Right cardiac atrium (tissue), 5 donors: ENCODE measurements at regions not wholly inside any gene's neighbourhood (a gene's known extent, or its start where the extent isn't known, plus 50 kb on each side); places are given as distances from the start of the nearest gene placed in this dataset.

Experiments used
- ATAC-seq, 2 donors: fragments of 200-7000 bp; cut with Tn5 transposase; one replicate each; pipeline versions ENCODE4 v1.8.0 to v1.9.1; 2020; ENCODE audit warnings: moderate library complexity in 2 of 2, mild to moderate bottlenecking in 1 of 2
- DNase-seq, 3 donors: peaks; one replicate each; pipeline ENCODE4 v3.0.0-alpha.2; 2020
- H3K27ac ChIP-seq: one replicate; pipeline ENCODE4 v1.5.1; 2013; ENCODE audit warnings: mild to moderate bottlenecking, low read length, control low read depth, moderate library complexity
- H3K27me3 ChIP-seq: one replicate; pipeline ENCODE4 v1.6.1; 2013; ENCODE audit not compliant: control insufficient read depth, insufficient read depth
- H3K4me1 ChIP-seq: one replicate; pipeline ENCODE4 v1.6.1; 2013; ENCODE audit warnings: low read length; ENCODE audit not compliant: control insufficient read depth, insufficient read depth
- H3K4me3 ChIP-seq: one replicate; pipeline ENCODE4 v1.5.1; 2013; ENCODE audit warnings: low read length, control low read depth
- H3K9me3 ChIP-seq: one replicate; pipeline ENCODE4 v1.6.1; 2013; ENCODE audit warnings: low read length; ENCODE audit not compliant: control insufficient read depth
- WGBS: extraction: QIAGEN DNeasy Blood & Tissue Kit; methylation state at CpG from one replicate; pipeline ENCODE4 v1.1.7; 2013; 5-methylcytosine and 5-hydroxymethylcytosine counted together
- intact Hi-C, 4 donors: fragments of 100-400 bp; cut with DNase I; formaldehyde crosslinking; loops; one replicate each; pipeline versions ENCODE4 v1.11.0 to v1.14.0; 2022 to 2023
- donor health status: healthy with polysubstance abuse.
- donor health status: DM: no; HTN: yes; CAD: no.
- donor health status: DM: no; HTN: no; CAD: no.
- donor health status: DM: no; HTN: yes; CAD: no; lungs with severe emphysema.
- donor health status: DM: yes; HTN: yes; CAD: no.

DNA sequence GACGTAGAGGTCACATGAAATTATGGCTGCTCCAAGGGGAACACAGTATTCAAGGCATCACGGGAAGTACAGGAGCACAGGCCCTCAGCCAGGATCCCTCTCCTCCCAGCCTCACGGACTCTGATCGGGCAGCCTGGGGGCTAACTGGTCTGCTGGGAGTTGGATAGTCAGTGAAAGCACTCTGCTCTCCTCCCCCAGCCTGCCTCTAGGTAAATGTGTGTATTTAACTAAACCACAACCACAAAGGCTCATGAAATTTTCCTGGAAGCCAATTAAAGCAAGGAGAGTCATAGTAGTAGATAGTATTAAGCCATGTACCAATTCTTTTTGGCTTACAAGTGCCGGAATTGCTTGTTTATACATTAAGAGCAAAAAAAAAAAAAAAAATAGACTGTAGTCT is 254.3 kb downstream of the MSRB3 start:
- Histone ChIP-seq H3K27me3 (no peaks in the 10 kb centered on the region), H3K9me3 (no peaks in the 10 kb centered on the region), H3K4me3 (no peak overlapping the region), H3K27ac (no peak overlapping the region), H3K4me1 (no peaks in the 10 kb centered on the region)
- ATAC-seq: peak in 1 of 2 donors; percentile 19
- 68% methylated on average over 5 of the region's 5 CpGs for WGBS
- intact Hi-C loops: no loop called here
- no peak for DNase-seq

DNA sequence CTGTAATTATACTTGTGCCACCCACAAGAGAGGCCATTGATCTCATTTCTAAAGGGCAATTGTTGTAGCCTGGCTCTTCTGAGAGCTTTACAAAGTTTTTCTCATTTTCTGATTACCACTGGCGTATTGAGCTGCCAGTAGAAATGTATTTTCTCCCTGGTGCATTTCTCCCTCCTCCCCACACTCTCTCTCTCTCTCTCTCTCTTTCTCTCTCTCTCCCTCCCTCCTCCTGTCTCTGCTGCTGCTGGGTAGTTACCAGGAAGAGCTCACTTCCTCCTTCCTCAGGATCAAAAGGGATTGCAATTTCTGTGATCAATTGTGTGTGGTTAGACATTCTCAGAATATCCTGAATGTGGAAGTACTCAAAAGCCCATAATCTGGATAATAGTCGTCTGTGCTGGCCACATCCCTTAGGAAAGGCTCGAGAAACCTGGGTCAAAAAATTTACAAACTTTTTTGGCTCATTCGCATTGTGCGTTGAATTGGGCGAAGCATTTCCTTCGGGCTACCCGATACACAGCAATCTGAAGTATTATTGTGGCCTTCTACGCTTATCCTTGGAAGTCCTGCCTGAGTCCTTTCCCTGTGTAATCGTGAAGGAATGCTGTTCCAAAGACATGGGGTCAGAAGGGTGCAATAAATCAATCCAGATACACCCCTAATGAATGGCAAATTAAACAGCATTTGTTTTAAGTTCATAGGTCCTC is 254.8 kb downstream of the MSRB3 start:
- intact Hi-C loops: no loop called here
- 66% methylated on average over 10 of the region's 10 CpGs for WGBS
- H3K27me3 ChIP-seq: no peaks in the 10 kb centered on the region
- no peaks in the 10 kb centered on the region for H3K9me3 ChIP-seq
- no peak for DNase-seq
- no peak for ATAC-seq
- no peak overlapping the region for H3K27ac ChIP-seq
- H3K4me1 ChIP-seq: no peaks in the 10 kb centered on the region
- H3K4me3 ChIP-seq: no peak overlapping the region

DNA sequence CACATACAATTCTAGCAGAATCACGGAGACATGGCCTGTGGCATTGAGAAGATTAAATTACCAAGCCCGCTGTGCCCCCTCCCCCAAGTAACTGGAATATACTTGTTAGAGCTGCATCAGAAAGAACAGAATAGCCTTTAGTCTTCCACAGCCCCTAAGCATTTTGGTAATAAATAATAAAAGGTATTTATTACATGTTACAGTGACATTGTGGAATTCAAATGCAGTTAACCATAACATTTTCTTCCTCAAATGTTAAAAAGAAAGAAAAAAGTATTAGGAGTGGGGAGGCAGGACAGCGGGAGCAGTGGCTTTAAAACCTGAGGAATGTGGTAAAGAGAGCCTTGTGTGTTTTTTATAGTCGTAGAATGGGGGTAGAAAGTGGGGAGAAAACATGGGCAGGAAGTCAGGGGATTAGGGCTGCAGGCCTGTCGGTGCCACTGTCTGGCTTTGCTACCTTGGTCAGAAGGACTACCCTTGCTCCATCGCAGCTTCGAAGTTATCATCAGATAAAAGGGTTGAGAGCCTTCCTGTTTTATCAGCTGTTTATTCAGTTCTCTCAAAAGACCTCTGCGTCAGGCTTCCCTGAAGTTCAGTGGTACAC is 255.9 kb downstream of the MSRB3 start:
- DNase-seq (no peak), ATAC-seq (no peak)
- Histone ChIP-seq H3K27ac (no peak overlapping the region), H3K4me3 (no peak overlapping the region), H3K9me3 (peaks cover under 1% of the 10 kb centered on the region), H3K27me3 (no peaks in the 10 kb centered on the region), H3K4me1 (no peaks in the 10 kb centered on the region)
- intact Hi-C loops: no loop called here
- 71% methylated on average over 8 of the region's 8 CpGs for WGBS

- no peak for ATAC-seq
- 98% methylated on average over 2 of the region's 2 CpGs for WGBS
- H3K4me3 ChIP-seq: no peak overlapping the region
- intact Hi-C loops: no loop called here
- H3K4me1 ChIP-seq: no peaks in the 10 kb centered on the region
- no peak for DNase-seq
- H3K27me3 ChIP-seq: no peaks in the 10 kb centered on the region
- no peak overlapping the region for H3K27ac ChIP-seq
- peaks cover 2% of the 10 kb centered on the region for H3K9me3 ChIP-seq
Observed at GRCh38 chr12:65535946-65536345, 257.5 kb downstream of the MSRB3 start.

DNA sequence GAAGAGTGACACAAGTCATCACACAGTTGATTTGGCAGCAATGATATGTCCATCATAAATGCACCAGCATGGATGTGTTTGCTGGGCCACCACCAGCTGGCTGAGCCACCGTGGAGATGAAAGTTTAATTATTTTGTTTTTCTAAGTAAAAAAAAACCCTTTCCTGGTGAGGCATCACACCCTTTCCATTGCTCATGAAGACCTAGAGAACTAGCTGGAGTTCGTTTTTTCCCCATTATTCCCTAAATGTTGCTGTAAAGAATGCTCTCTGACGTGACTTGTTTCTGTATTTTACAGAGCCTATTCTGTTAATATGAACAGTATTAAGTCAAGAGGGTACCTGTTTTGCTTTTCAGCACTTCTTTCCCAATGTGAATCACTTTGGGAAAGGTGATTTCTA is 257.9 kb downstream of the MSRB3 start:
- ATAC-seq (no peak), DNase-seq (no peak)
- WGBS: 78% methylated on average over 3 of the region's 3 CpGs
- H3K27me3 ChIP-seq: no peaks in the 10 kb centered on the region
- H3K4me1 ChIP-seq: no peaks in the 10 kb centered on the region
- intact Hi-C loops: no loop called here
- no peak overlapping the region for H3K4me3 ChIP-seq
- peaks cover 2% of the 10 kb centered on the region for H3K9me3 ChIP-seq
- no peak overlapping the region for H3K27ac ChIP-seq

DNA sequence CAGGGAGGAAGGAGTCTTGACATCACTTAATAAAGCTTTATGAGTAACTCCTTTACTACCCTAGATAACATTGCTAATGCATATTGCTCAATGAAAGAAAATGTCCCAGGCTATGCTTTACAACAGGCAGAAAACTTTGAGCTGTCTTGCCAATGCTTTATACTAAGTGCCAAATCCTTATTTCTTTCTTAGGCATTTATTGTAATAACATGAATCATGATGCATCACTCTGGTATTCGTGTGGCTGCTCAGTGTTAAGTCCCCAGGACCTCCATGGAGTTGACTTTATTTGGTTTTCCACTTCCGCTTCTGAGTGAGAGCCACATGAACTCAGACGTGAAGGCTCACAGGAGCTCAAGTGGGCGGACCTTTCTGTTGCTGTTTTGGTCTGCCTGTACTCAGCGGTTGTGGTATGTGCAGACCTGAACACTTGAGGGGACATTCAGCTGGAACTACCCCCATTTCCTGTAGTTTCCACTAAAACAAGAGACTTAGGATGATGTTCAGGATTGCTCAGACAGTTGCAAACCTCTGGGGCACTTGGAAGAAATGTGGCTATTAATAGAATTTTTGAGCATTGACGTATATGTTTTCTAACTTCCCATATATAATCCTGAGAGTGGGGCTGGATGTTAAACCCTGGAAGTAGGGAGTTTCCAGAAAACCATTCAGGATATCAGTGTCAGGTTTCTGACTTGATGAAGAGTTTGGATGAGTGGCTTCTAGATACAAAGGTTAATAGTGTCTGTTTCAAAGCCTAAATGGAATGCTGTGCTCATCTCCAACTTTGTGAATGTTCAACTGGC is 258.6 kb downstream of the MSRB3 start:
- Histone ChIP-seq H3K9me3 (peaks cover 2% of the 10 kb centered on the region), H3K27me3 (no peaks in the 10 kb centered on the region), H3K27ac (no peak overlapping the region), H3K4me3 (no peak overlapping the region), H3K4me1 (no peaks in the 10 kb centered on the region)
- peak; percentile 65 to 71 for ATAC-seq
- 30% methylated on average over 6 of the region's 6 CpGs for WGBS
- DNase-seq: no peak
- intact Hi-C loops: no loop called here

DNA sequence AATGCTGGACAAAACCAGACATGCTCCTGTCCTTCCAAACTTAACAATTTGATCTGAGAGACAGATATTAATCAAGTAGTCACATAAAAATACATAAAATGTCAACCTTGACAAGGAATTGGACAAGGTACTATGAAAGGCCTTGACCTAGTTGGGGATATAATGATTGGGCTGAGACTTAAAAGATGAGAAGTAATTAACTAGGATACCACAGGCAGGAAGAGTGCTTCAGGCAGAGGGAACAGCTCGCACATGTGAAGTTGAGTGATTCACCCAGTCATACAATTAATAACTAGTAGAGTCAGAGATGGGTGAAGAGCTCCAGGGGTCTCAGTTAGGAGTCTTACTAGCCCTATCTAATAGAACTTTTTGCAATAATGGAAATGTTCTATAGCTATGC is 259.5 kb downstream of the MSRB3 start:
- H3K27me3 ChIP-seq: no peaks in the 10 kb centered on the region
- no peak overlapping the region for H3K4me3 ChIP-seq
- H3K4me1 ChIP-seq: no peaks in the 10 kb centered on the region
- ATAC-seq (no peak), DNase-seq (no peak)
- H3K9me3 ChIP-seq: peaks cover 2% of the 10 kb centered on the region
- 89% methylated on average over 1 of the region's 1 CpG for WGBS
- intact Hi-C loops: no loop called here
- no peak overlapping the region for H3K27ac ChIP-seq

DNA sequence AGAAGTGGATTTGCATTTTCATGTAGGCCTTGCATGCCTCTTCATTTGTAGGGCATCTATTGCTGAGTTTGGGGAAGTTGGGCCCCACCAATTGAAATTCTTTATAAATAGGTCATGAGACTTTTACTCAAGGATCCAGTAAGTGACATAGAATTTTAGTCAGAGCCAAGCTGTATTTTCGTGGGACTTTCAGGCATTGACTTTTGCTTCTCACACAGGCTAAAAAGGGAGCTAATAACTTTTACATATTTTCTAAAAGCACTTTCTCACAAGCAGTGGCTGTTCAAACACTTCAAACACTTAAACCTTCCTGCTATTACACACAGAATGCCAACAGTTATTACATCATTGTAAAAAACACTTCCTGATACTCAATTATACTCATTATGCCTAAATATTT is 260.5 kb downstream of the MSRB3 start:
- ATAC-seq (no peak), DNase-seq (no peak)
- Histone ChIP-seq H3K4me1 (no peaks in the 10 kb centered on the region), H3K27me3 (no peaks in the 10 kb centered on the region), H3K27ac (no peak overlapping the region), H3K4me3 (no peak overlapping the region), H3K9me3 (peaks cover 2% of the 10 kb centered on the region)
- intact Hi-C loops: no loop called here
- 86% methylated on average over 1 of the region's 1 CpG for WGBS

GRCh38 chr12:65540140-65540539 is 261.7 kb downstream of the MSRB3 start:
- Histone ChIP-seq H3K9me3 (peaks cover 2% of the 10 kb centered on the region), H3K4me3 (no peak overlapping the region), H3K27me3 (no peaks in the 10 kb centered on the region), H3K4me1 (no peaks in the 10 kb centered on the region), H3K27ac (no peak overlapping the region)
- intact Hi-C loops: no loop called here
- 97% methylated on average over 1 of the region's 1 CpG for WGBS
- ATAC-seq: no peak
- no peak for DNase-seq

DNA sequence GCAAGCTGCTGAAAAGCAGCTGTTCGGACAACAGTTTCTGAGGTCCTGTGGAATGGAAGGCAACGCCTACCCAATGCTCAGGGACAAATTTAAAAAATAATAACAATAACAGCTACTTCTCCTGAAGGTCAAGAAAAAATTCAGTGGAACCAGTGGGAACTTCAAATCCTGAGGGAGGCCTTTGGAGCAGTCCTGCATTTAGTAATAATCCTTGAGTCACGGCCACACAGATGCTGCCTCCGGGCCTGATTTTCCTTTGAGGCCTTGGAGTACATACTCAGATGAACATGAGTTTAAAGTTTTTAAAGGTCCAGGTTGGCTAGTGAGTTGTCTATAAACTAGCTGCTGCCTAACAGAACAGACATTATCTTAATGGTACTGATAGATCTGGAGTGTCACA is 268.0 kb downstream of the MSRB3 start:
- H3K4me1 ChIP-seq: no peaks in the 10 kb centered on the region
- WGBS: 73% methylated on average over 4 of the region's 4 CpGs
- no peaks in the 10 kb centered on the region for H3K9me3 ChIP-seq
- intact Hi-C loops: no loop called here
- H3K27ac ChIP-seq: no peak overlapping the region
- no peak for DNase-seq
- no peak overlapping the region for H3K4me3 ChIP-seq
- no peak for ATAC-seq
- H3K27me3 ChIP-seq: no peaks in the 10 kb centered on the region

DNA sequence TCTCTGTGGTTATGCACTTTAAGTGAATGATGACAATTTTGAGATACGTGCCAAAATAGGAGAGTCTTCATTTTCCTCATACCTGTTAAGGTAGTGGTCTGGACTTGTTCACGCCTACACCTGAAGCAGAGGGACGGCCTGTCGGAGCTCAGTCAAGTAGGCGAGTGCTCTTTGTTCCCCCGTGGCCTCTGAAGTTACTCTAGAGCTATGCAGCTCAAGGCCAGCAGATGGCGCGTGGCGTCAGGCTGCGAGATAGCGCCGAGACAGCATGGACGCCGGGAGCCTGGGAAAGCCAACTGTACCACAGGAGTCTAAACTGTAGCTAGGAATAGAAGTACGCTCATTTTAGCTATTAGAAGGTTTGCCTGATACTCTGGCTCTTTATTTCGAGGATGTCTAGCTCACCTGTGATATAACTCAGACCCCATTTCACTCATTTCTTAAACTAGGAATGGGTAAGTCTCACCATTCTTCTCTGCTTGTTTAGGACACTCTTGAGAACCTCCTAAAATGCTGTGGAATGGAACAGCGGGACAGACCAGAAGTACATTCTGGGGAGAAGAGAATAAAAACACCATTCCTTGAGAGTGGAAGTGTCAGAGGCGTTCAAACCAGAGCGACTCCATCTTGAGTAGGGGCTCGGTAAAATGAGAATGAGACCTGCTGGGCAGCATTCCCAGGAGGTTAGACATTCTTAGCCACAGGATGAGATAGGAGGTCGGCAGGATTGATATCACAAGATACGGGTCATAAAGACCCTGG is 267.4 kb upstream of the HMGA2 start:
- intact Hi-C loops: loop anchor here in 3 of 4 donors (5.0 kb wide), 2 partner anchors 315 to 530 kb away; no protein-coding TSS in a partner anchor
- H3K9me3 ChIP-seq: no peaks in the 10 kb centered on the region
- no peak overlapping the region for H3K27ac ChIP-seq
- peak; percentile 78 to 92 (median 88) for DNase-seq
- 26% methylated on average over 22 of the region's 22 CpGs for WGBS
- no peaks in the 10 kb centered on the region for H3K27me3 ChIP-seq
- ATAC-seq: peak; percentile 96 to 98
- peaks cover 2% of the 10 kb centered on the region for H3K4me1 ChIP-seq
- H3K4me3 ChIP-seq: no peak overlapping the region
